GM12878 (cell line): ENCODE measurements at regions not wholly inside any gene's neighbourhood (a gene's known extent, or its start where the extent isn't known, plus 50 kb on each side); places are given as distances from the start of the nearest gene placed in this dataset.

Source experiments
- BHLHE40 ChIP-seq, 2 experiments: fragments of 450-650 bp in 1 of 2; IDR thresholded peaks; 2 replicates each; pipeline ENCODE4 v1.6.1; 2011 to 2017; ENCODE audit warnings: low read depth in 2 of 2, borderline replicate concordance in 1 of 2, improper control_type of control experiment in 1 of 2, low read length in 1 of 2, mild to moderate bottlenecking in 1 of 2
- EGR1 ChIP-seq, 2 experiments: IDR thresholded peaks; 1 replicate in 1 of 2; 2 replicates in 1 of 2; pipeline ENCODE4 v1.6.1; 2011 to 2012; ENCODE audit warnings: low read depth in 2 of 2, low read length in 2 of 2, borderline replicate concordance in 1 of 2, mild to moderate bottlenecking in 1 of 2, moderate library complexity in 1 of 2
- EZH2 ChIP-seq: IDR thresholded peaks from 2 replicates; pipeline ENCODE4 v1.6.1; 2012; ENCODE audit warnings: low read depth, mild to moderate bottlenecking, control low read depth, inconsistent platforms, low read length, borderline replicate concordance; ENCODE audit not compliant: control insufficient read depth
- GABPA ChIP-seq: IDR thresholded peaks from 2 replicates; pipeline ENCODE4 v1.6.1; 2014; ENCODE audit warnings: antibody characterized with exemption, low read depth, mild to moderate bottlenecking, inconsistent platforms
- JUND ChIP-seq: IDR thresholded peaks from 2 replicates; pipeline ENCODE4 v1.6.1; 2012; ENCODE audit warnings: low read depth, mild to moderate bottlenecking, low read length, improper control_type of control experiment, moderate library complexity
- NFYB ChIP-seq: IDR thresholded peaks from 2 replicates; pipeline ENCODE4 v1.6.1; 2011; ENCODE audit warnings: low read depth, mild to moderate bottlenecking, low read length, improper control_type of control experiment, moderate library complexity; ENCODE audit not compliant: insufficient read depth
- POLR2A ChIP-seq: IDR thresholded peaks from 2 replicates; pipeline ENCODE4 v1.6.1; 2011; ENCODE audit warnings: low read depth, mild to moderate bottlenecking, low read length
- RAD21 ChIP-seq: IDR thresholded peaks from 2 replicates; pipeline ENCODE4 v1.6.1; 2011; ENCODE audit warnings: mild to moderate bottlenecking, low read depth, low read length, moderate library complexity; ENCODE audit not compliant: insufficient read depth
- TF ChIP-seq, protein P1 (sequence below): IDR thresholded peaks from 2 replicates; pipeline ENCODE4 v1.6.1; 2011; ENCODE audit warnings: low read depth, mild to moderate bottlenecking, low read length, moderate library complexity, borderline replicate concordance; ENCODE audit errors: extremely low read depth
- TF ChIP-seq, protein P2 (sequence below), 3 experiments: IDR thresholded peaks in 2 of 3; conservative IDR thresholded peaks in 1 of 3; 2 replicates each; pipeline ENCODE4 v1.5.1; 2011; ENCODE audit warnings: low read depth in 3 of 3, low read length in 3 of 3, mild to moderate bottlenecking in 3 of 3, control low read depth in 2 of 3, moderate library complexity in 2 of 3, inconsistent platforms in 1 of 3, mixed read lengths in 1 of 3; ENCODE audit not compliant: control insufficient read depth in 2 of 3, insufficient read depth in 1 of 3; ENCODE audit errors: extremely low read depth in 1 of 3
- TF ChIP-seq, protein P3 (sequence below): fragments of 450-650 bp; formaldehyde crosslinking; IDR thresholded peaks from 2 replicates; pipeline ENCODE4 v1.4.0; 2020; ENCODE audit warnings: mild to moderate bottlenecking, moderate library complexity
- TF ChIP-seq, protein P4 (sequence below): IDR thresholded peaks from 2 replicates; pipeline ENCODE4 v1.6.1; 2012; ENCODE audit warnings: low read depth, low read length, improper control_type of control experiment
- TF ChIP-seq, protein P5 (sequence below): IDR thresholded peaks from 2 replicates; pipeline ENCODE4 v1.6.1; 2012; ENCODE audit warnings: mild to moderate bottlenecking, low read depth, low read length

DNA sequence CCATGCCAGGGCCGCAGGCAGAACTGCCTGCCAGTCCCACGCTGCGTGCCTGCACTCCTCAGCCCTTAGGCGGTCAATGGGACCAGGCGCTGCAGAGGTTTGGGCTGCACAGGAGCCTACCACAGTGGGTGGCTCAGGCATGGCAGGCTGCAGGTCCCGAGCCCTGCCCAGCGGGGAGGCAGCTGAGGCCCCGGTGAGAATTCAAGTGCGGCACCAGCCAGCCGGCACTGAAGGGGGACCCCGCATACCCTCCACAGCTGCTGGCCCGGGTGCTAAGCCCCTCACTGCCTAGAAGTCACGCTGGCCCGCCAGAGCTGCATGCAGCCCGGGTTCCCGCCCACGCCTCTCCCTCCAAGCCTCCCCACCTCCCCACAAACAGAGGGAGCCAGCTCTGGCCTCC is 302.5 kb upstream of the UGT8 start:
- TF ChIP-seq NFYB (no peak), POLR2A (no peak), RAD21 (no peak), BHLHE40 (IDR thresholded peaks at IDR 0.05; ENCODE audit: borderline replicate concordance in 1 of 2, low read depth in 2 of 2, low read length in 1 of 2) (no peak), JUND (no peak), EZH2 (no peak), EGR1 (IDR thresholded peaks at IDR 0.05; ENCODE audit: borderline replicate concordance in 1 of 2, low read depth in 2 of 2, low read length in 2 of 2) (no peak), GABPA (no peak)
- TF ChIP-seq, protein P1, sequence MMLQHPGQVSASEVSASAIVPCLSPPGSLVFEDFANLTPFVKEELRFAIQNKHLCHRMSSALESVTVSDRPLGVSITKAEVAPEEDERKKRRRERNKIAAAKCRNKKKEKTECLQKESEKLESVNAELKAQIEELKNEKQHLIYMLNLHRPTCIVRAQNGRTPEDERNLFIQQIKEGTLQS: no peak
- TF ChIP-seq, protein P2, sequence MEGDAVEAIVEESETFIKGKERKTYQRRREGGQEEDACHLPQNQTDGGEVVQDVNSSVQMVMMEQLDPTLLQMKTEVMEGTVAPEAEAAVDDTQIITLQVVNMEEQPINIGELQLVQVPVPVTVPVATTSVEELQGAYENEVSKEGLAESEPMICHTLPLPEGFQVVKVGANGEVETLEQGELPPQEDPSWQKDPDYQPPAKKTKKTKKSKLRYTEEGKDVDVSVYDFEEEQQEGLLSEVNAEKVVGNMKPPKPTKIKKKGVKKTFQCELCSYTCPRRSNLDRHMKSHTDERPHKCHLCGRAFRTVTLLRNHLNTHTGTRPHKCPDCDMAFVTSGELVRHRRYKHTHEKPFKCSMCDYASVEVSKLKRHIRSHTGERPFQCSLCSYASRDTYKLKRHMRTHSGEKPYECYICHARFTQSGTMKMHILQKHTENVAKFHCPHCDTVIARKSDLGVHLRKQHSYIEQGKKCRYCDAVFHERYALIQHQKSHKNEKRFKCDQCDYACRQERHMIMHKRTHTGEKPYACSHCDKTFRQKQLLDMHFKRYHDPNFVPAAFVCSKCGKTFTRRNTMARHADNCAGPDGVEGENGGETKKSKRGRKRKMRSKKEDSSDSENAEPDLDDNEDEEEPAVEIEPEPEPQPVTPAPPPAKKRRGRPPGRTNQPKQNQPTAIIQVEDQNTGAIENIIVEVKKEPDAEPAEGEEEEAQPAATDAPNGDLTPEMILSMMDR (IDR thresholded peaks at IDR 0.05 in 2 of 3, conservative IDR thresholded peaks at IDR 0.05 in 1 of 3; ENCODE audit: control insufficient read depth in 2 of 3, extremely low read depth in 1 of 3, insufficient read depth in 1 of 3, low read depth in 3 of 3, low read length in 3 of 3): no peak
- TF ChIP-seq, protein P3, sequence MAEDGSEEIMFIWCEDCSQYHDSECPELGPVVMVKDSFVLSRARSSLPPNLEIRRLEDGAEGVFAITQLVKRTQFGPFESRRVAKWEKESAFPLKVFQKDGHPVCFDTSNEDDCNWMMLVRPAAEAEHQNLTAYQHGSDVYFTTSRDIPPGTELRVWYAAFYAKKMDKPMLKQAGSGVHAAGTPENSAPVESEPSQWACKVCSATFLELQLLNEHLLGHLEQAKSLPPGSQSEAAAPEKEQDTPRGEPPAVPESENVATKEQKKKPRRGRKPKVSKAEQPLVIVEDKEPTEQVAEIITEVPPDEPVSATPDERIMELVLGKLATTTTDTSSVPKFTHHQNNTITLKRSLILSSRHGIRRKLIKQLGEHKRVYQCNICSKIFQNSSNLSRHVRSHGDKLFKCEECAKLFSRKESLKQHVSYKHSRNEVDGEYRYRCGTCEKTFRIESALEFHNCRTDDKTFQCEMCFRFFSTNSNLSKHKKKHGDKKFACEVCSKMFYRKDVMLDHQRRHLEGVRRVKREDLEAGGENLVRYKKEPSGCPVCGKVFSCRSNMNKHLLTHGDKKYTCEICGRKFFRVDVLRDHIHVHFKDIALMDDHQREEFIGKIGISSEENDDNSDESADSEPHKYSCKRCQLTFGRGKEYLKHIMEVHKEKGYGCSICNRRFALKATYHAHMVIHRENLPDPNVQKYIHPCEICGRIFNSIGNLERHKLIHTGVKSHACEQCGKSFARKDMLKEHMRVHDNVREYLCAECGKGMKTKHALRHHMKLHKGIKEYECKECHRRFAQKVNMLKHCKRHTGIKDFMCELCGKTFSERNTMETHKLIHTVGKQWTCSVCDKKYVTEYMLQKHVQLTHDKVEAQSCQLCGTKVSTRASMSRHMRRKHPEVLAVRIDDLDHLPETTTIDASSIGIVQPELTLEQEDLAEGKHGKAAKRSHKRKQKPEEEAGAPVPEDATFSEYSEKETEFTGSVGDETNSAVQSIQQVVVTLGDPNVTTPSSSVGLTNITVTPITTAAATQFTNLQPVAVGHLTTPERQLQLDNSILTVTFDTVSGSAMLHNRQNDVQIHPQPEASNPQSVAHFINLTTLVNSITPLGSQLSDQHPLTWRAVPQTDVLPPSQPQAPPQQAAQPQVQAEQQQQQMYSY (CRISPR knock-in tag): no peak
- TF ChIP-seq, protein P4, sequence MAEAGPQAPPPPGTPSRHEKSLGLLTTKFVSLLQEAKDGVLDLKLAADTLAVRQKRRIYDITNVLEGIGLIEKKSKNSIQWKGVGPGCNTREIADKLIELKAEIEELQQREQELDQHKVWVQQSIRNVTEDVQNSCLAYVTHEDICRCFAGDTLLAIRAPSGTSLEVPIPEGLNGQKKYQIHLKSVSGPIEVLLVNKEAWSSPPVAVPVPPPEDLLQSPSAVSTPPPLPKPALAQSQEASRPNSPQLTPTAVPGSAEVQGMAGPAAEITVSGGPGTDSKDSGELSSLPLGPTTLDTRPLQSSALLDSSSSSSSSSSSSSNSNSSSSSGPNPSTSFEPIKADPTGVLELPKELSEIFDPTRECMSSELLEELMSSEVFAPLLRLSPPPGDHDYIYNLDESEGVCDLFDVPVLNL: no peak
- TF ChIP-seq, protein P5, sequence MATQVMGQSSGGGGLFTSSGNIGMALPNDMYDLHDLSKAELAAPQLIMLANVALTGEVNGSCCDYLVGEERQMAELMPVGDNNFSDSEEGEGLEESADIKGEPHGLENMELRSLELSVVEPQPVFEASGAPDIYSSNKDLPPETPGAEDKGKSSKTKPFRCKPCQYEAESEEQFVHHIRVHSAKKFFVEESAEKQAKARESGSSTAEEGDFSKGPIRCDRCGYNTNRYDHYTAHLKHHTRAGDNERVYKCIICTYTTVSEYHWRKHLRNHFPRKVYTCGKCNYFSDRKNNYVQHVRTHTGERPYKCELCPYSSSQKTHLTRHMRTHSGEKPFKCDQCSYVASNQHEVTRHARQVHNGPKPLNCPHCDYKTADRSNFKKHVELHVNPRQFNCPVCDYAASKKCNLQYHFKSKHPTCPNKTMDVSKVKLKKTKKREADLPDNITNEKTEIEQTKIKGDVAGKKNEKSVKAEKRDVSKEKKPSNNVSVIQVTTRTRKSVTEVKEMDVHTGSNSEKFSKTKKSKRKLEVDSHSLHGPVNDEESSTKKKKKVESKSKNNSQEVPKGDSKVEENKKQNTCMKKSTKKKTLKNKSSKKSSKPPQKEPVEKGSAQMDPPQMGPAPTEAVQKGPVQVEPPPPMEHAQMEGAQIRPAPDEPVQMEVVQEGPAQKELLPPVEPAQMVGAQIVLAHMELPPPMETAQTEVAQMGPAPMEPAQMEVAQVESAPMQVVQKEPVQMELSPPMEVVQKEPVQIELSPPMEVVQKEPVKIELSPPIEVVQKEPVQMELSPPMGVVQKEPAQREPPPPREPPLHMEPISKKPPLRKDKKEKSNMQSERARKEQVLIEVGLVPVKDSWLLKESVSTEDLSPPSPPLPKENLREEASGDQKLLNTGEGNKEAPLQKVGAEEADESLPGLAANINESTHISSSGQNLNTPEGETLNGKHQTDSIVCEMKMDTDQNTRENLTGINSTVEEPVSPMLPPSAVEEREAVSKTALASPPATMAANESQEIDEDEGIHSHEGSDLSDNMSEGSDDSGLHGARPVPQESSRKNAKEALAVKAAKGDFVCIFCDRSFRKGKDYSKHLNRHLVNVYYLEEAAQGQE: no peak
